Neutrophil (primary cell): ENCODE measurements at regions not wholly inside any gene's neighbourhood (a gene's known extent, or its start where the extent isn't known, plus 50 kb on each side); places are given as distances from the start of the nearest gene placed in this dataset.

Experiments
- H3K27ac ChIP-seq: fragments of 200-600 bp; sonication (generic); 2 replicates; pipeline ENCODE4 v1.5.1; 2016; ENCODE audit warnings: mild to moderate bottlenecking, moderate library complexity
- H3K27me3 ChIP-seq: fragments of 200-600 bp; sonication (generic); 2 replicates; pipeline ENCODE4 v1.6.0; 2016; ENCODE audit warnings: mild to moderate bottlenecking
- H3K36me3 ChIP-seq: fragments of 200-600 bp; sonication (generic); 2 replicates; pipeline ENCODE4 v1.5.1; 2017
- H3K4me1 ChIP-seq, 2 experiments: fragments of 200-600 bp in 1 of 2; sonication (generic) in 1 of 2; 1 replicate in 1 of 2; 2 replicates in 1 of 2; pipeline versions ENCODE4 v1.5.1 to v1.6.1; 2013 to 2016; ENCODE audit warnings: low read depth in 1 of 2, low read length in 1 of 2, mild to moderate bottlenecking in 1 of 2, moderate library complexity in 1 of 2; ENCODE audit not compliant: control insufficient read depth in 1 of 2, insufficient read depth in 1 of 2
- H3K4me3 ChIP-seq, 2 experiments: fragments of 200-600 bp in 1 of 2; sonication (generic) in 1 of 2; 1 replicate in 1 of 2; 2 replicates in 1 of 2; pipeline ENCODE4 v1.5.1; 2013 to 2016; ENCODE audit warnings: low read depth in 1 of 2, low read length in 1 of 2, mild to moderate bottlenecking in 1 of 2, moderate library complexity in 1 of 2
- H3K9me3 ChIP-seq: fragments of 200-600 bp; sonication (generic); 2 replicates; pipeline ENCODE4 v1.5.1; 2016
- TF ChIP-seq, protein P1 (sequence below): fragments of 200-600 bp; sonication (generic); IDR thresholded peaks from 2 replicates; pipeline ENCODE4 v1.5.1; 2016; ENCODE audit warnings: antibody characterized with exemption

GRCh38 chr1:201594575-201595245 is 55.8 kb downstream of the NAV1 start:
- H3K4me1 ChIP-seq = peaks cover 29 to 31% of the 10 kb centered on the region in 2 experiments
- TF ChIP-seq, protein P1, sequence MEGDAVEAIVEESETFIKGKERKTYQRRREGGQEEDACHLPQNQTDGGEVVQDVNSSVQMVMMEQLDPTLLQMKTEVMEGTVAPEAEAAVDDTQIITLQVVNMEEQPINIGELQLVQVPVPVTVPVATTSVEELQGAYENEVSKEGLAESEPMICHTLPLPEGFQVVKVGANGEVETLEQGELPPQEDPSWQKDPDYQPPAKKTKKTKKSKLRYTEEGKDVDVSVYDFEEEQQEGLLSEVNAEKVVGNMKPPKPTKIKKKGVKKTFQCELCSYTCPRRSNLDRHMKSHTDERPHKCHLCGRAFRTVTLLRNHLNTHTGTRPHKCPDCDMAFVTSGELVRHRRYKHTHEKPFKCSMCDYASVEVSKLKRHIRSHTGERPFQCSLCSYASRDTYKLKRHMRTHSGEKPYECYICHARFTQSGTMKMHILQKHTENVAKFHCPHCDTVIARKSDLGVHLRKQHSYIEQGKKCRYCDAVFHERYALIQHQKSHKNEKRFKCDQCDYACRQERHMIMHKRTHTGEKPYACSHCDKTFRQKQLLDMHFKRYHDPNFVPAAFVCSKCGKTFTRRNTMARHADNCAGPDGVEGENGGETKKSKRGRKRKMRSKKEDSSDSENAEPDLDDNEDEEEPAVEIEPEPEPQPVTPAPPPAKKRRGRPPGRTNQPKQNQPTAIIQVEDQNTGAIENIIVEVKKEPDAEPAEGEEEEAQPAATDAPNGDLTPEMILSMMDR = no peak
- no peaks in the 10 kb centered on the region for H3K36me3 ChIP-seq
- H3K4me3 ChIP-seq = no peak overlapping the region
- no peaks in the 10 kb centered on the region for H3K9me3 ChIP-seq
- no peak overlapping the region for H3K27ac ChIP-seq
- no peaks in the 10 kb centered on the region for H3K27me3 ChIP-seq

GRCh38 chr1:201595381-201595780 is 56.5 kb downstream of the NAV1 start:
- Histone ChIP-seq H3K27me3 (no peaks in the 10 kb centered on the region), H3K4me3 (no peak overlapping the region), H3K9me3 (no peaks in the 10 kb centered on the region), H3K27ac (no peak overlapping the region), H3K36me3 (no peaks in the 10 kb centered on the region), H3K4me1 (peaks cover 29 to 31% of the 10 kb centered on the region in 2 experiments)
- TF ChIP-seq, protein P1 = no peak

GRCh38 chr1:201596101-201596868 is 57.4 kb downstream of the NAV1 start:
- no peak overlapping the region for H3K4me3 ChIP-seq
- no peaks in the 10 kb centered on the region for H3K9me3 ChIP-seq
- no peaks in the 10 kb centered on the region for H3K27me3 ChIP-seq
- H3K4me1 ChIP-seq = peaks cover 29 to 31% of the 10 kb centered on the region in 2 experiments
- no peak overlapping the region for H3K27ac ChIP-seq
- no peaks in the 10 kb centered on the region for H3K36me3 ChIP-seq
- TF ChIP-seq, protein P1 = no peak

DNA sequence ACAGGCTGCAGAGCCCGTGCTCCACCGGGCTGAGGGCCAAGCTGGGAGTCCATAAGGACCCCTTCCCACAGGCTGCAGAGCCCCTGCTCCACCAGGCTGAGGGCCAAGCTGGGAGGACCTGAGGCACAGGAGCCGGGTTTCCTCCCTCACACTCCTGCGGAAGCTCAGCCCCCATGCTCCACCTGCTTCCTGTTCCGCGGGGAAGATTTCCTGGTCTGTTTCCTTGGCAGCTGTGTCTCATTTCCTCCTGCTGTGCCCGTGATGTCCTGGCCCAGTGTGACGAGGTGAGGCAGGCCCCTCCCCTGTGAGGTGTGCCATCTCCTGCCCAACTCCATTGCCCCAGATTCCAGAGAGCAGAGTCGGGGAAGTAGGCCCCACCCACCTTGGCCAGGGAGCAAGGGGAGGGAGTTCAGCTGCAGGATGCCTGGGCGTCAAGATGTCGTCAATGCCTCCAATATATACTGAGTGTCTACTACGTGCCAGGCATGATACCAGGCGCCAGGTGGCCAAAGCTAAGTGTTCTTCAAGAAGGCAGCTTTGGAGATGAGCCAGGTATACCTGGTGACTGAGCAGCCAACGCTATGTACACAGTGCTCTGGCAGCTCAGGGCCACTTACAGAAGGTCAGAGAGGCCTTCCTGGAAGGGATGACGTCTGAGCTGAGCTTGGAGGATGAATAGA is 58.8 kb downstream of the NAV1 start:
- TF ChIP-seq, protein P1 = no peak
- peaks cover 24 to 25% of the 10 kb centered on the region in 2 experiments for H3K4me1 ChIP-seq

DNA sequence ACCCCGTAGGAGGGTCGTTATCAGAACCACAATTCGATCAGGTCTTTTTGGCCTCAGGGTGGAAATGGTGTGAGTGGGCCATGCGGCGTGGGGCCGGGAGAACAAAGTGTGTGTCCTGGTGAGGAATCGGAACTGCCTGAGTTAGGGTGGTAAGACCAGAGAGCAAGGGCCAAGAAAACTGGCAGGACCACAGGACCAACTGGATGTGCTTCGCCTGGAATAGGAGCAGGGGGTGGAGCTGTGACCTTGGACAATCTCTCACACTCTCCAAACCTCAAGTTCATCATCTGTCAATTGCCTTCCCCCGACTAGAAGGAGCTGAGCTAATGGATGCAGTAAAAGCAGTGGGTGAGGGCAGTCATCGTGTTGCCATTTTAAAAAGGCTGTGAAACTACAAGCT is 59.5 kb downstream of the NAV1 start:
- Histone ChIP-seq H3K36me3 (no peaks in the 10 kb centered on the region), H3K27ac (no peak overlapping the region), H3K4me1 (peaks cover 17 to 18% of the 10 kb centered on the region in 2 experiments), H3K9me3 (no peaks in the 10 kb centered on the region), H3K27me3 (no peaks in the 10 kb centered on the region), H3K4me3 (no peak overlapping the region)
- TF ChIP-seq, protein P1 = no peak

More for the DNA sequence above, 58.8 kb downstream of the NAV1 start:
- no peak overlapping the region for H3K27ac ChIP-seq
- H3K4me3 ChIP-seq = no peak overlapping the region
- no peaks in the 10 kb centered on the region for H3K27me3 ChIP-seq
- H3K9me3 ChIP-seq = no peaks in the 10 kb centered on the region
- H3K36me3 ChIP-seq = no peaks in the 10 kb centered on the region
